Fibroblast of lung (primary cell): ENCODE measurements at regions not wholly inside any gene's neighbourhood (a gene's known extent, or its start where the extent isn't known, plus 50 kb on each side); places are given as distances from the start of the nearest gene placed in this dataset.

Source experiments
- CTCF ChIP-seq, 2 donors: IDR thresholded peaks in 1 of 2; conservative IDR thresholded peaks in 1 of 2; 1 replicate in 1 of 2; 2 replicates in 1 of 2; pipeline ENCODE4 v1.5.1; 2011 to 2012; ENCODE audit warnings: low read length in 2 of 2, control low read depth in 1 of 2, inconsistent platforms in 1 of 2, low read depth in 1 of 2, mild to moderate bottlenecking in 1 of 2
- EZH2 ChIP-seq: IDR thresholded peaks from 2 replicates; pipeline ENCODE4 v1.5.1; 2012; ENCODE audit warnings: low read length, control low read depth, mild to moderate bottlenecking; ENCODE audit errors: missing control alignments

- TF ChIP-seq CTCF (conservative IDR thresholded peaks at IDR 0.05 in 1 of 2, IDR thresholded peaks at IDR 0.05 in 1 of 2; ENCODE audit: low read depth in 1 of 2, low read length in 2 of 2) (no peak), EZH2 (no peak)
Observed at GRCh38 chr9:10876333-10876732, 263.5 kb upstream of the PTPRD start.
